ENCODE measurements at regions not wholly inside any gene's neighbourhood (a gene's known extent, or its start where the extent isn't known, plus 50 kb on each side); places are given as distances from the start of the nearest gene placed in this dataset.

DNA sequence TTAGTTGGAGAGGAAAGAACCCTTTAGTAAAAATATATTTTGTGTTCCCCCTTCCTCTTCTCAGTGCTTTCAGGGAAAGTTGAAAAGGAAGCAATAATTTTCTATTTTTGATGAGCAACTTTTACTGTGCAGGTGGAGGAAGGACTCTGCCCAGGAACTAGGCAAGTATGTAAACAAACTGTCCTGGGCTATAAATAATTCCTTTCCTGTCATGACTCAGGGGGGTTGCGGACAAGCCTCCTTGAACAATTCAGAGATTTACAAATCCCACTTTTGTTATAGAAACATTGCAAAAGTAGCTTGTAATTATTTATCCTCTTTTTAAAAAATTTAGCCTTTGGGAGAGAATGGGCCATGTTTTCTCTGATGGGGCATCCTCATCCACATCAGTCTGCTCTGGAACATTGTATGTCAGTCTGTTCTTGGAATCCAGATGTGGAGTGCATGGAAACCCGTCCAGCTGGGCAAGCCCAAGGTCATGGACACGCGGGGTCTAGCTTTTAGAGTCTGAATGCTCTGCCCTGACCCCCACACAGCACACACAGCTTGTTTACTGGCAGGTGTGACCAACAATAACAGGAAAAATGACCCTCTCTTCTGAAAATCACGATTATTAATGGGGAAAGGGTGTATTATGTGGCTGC is 127.6 kb downstream of the GADD45G start:
- intact Hi-C loops (cut with micrococcal nuclease), result no loop called here

DNA sequence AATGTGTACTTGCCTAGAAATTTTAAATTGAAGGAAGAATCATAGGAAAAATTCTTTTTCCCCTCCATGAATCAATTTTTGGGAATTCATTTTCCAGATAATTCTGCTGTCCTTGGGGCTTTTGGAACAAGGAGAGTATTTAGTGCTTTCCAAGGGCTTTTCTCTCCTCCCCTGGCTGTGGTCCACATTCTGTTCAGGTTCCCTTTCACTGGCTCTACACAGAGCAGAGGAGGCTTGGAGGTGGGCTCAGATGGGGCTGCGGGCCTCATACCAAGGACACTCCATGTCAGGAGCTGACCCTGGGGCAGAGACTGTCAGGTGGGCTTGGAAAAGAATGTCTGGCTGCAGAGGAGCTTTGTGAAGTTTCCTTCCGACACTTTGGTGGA is 128.1 kb downstream of the GADD45G start:
- no peak overlapping the region for H3K4me3 Mint-ChIP-seq
- H3K9me3 Mint-ChIP-seq, result no peaks in the 10 kb centered on the region
- H3K27ac Mint-ChIP-seq, result no peak overlapping the region
- TF ChIP-seq, protein P1, sequence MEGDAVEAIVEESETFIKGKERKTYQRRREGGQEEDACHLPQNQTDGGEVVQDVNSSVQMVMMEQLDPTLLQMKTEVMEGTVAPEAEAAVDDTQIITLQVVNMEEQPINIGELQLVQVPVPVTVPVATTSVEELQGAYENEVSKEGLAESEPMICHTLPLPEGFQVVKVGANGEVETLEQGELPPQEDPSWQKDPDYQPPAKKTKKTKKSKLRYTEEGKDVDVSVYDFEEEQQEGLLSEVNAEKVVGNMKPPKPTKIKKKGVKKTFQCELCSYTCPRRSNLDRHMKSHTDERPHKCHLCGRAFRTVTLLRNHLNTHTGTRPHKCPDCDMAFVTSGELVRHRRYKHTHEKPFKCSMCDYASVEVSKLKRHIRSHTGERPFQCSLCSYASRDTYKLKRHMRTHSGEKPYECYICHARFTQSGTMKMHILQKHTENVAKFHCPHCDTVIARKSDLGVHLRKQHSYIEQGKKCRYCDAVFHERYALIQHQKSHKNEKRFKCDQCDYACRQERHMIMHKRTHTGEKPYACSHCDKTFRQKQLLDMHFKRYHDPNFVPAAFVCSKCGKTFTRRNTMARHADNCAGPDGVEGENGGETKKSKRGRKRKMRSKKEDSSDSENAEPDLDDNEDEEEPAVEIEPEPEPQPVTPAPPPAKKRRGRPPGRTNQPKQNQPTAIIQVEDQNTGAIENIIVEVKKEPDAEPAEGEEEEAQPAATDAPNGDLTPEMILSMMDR (IDR thresholded peaks at IDR 0.05), result no peak
- POLR2A ChIA-PET, result interaction anchor here (1.9 kb wide), 1 partner anchor 11 kb away, joined by 5 read pairs; no protein-coding TSS in a partner anchor
- intact Hi-C loops (cut with micrococcal nuclease), result no loop called here
- peaks cover 2% of the 10 kb centered on the region for H3K4me1 Mint-ChIP-seq (ENCODE audit: low read depth)
- H3K36me3 Mint-ChIP-seq (ENCODE audit: low read depth), result no peaks in the 10 kb centered on the region
- no peaks in the 10 kb centered on the region for H3K27me3 Mint-ChIP-seq
- CTCF ChIA-PET, result no interaction called here
- ATAC-seq, result no peak
- DNase-seq, result no peak

More for the DNA sequence above, 127.6 kb downstream of the GADD45G start:
- Mint-ChIP-seq H3K9me3 (no peaks in the 10 kb centered on the region), H3K27ac (no peak overlapping the region), H3K4me1 (ENCODE audit: low read depth) (peaks cover 2% of the 10 kb centered on the region), H3K27me3 (no peaks in the 10 kb centered on the region), H3K4me3 (no peak overlapping the region), H3K36me3 (ENCODE audit: low read depth) (no peaks in the 10 kb centered on the region)
- TF ChIP-seq, protein P1 (IDR thresholded peaks at IDR 0.05), result no peak
- ChIA-PET POLR2A (interaction anchor here (1.1 to 1.9 kb wide), 2 partner anchors 10 to 12 kb away, joined by 3 to 5 read pairs; no protein-coding TSS in a partner anchor), CTCF (no interaction called here)
- DNase-seq (no peak), ATAC-seq (no peak)

DNA sequence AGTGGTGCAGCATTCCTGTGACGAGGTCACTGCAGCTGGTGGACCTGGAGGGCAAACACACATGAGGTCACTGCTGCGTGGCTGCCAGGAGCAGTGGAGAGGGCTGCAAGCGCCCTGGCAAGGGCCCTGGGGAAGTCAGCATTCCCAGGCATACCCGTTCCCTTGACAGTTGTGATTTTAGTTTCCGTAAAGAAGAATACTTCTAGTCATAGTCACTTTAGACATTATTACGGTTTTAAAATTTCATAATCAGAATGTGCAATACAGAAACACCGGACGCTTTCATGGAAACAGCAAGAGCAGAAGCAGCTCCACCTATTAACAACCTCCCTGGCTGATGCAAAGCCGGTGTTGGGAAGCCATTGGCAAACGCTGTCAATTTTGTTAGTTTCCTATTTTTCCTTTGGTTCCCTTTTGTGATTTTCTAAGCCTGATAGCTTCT is 129.8 kb downstream of the GADD45G start:
- Mint-ChIP-seq H3K9me3 (no peaks in the 10 kb centered on the region), H3K36me3 (ENCODE audit: low read depth) (no peaks in the 10 kb centered on the region), H3K4me3 (no peak overlapping the region), H3K27me3 (peaks cover 5% of the 10 kb centered on the region), H3K4me1 (ENCODE audit: low read depth) (peaks cover 12% of the 10 kb centered on the region), H3K27ac (no peak overlapping the region)
- CTCF ChIA-PET, result interaction anchor here (0.8 kb wide), 1 partner anchor 8 kb away, joined by 3 read pairs; no protein-coding TSS in a partner anchor
- DNase-seq (no peak), ATAC-seq (no peak)
- intact Hi-C loops (cut with micrococcal nuclease), result no loop called here
- POLR2A ChIA-PET, result interaction anchor here (1.1 kb wide), 1 partner anchor 14 kb away, joined by 3 read pairs; no protein-coding TSS in a partner anchor
- TF ChIP-seq, protein P1 (IDR thresholded peaks at IDR 0.05), result no peak

DNA sequence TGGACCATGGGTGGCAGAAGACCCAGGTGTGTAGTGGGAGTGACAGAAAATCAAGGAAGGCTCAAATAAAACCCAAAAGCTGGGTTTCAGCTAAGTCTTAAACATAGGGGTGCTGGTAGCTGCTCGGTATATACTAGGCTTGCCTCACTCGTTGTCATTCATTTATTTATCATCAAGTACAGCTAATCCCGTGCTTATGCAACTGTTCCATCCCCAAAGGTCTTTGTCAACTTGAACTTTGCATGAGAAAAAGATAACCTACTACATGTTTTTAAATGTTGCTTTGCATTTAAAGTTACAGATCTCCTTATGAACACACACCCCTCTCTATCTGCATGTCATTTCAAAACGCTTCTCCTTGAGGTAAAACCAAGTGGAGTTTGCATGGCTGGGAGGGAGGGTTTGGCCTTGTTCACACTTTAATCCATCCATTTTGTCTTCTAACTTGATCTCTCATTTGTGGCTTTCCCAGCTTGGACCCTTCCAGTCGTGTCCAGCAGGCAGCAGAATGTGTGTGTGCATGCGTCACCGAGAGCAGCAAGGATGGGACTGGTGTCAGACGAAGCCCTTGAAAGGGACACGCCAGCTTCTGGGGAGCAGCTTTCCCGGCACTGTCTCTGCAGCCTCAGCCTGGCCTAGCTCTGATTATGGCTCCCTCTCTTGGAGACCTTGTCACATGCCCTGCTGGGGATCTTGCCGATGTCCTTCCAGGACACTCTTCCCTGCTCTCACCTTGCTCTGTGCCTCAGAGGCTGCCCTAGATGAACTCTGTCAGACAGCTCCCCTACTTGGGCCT is 133.5 kb downstream of the GADD45G start:
- CTCF ChIA-PET, result interaction anchor here (0.9 to 3.1 kb wide), 6 partner anchors 10 to 364 kb away, joined by 3 to 17 read pairs (median 6); no protein-coding TSS in a partner anchor
- DNase-seq (no peak), ATAC-seq (no peak)
- Mint-ChIP-seq H3K9me3 (no peaks in the 10 kb centered on the region), H3K4me1 (ENCODE audit: low read depth) (peaks cover 41% of the 10 kb centered on the region), H3K36me3 (ENCODE audit: low read depth) (no peaks in the 10 kb centered on the region), H3K4me3 (no peak overlapping the region), H3K27me3 (peaks cover 7% of the 10 kb centered on the region), H3K27ac (no peak overlapping the region)
- TF ChIP-seq, protein P1 (IDR thresholded peaks at IDR 0.05), result no peak
- POLR2A ChIA-PET, result interaction anchor here (1.3 kb wide), 1 partner anchor 133 kb away, joined by 4 read pairs; the partner anchor contains the start of gene GADD45G
- intact Hi-C loops (cut with micrococcal nuclease), result no loop called here

Data from activated CD8-positive, alpha-beta T cell treated with anti-CD3 and anti-CD28 coated beads for 36 hours (primary cell).